Hepatocyte (in vitro differentiated cells): ENCODE measurements at regions not wholly inside any gene's neighbourhood (a gene's known extent, or its start where the extent isn't known, plus 50 kb on each side); places are given as distances from the start of the nearest gene placed in this dataset.

Experiments
- CTCF ChIP-seq: fragments of 200-600 bp; sonication (generic); IDR thresholded peaks from 2 replicates; pipeline ENCODE4 v1.5.1; 2016; ENCODE audit warnings: antibody characterized with exemption, mild to moderate bottlenecking; ENCODE audit not compliant: poor library complexity
- EZH2 ChIP-seq: fragments of 200-600 bp; sonication (generic); IDR thresholded peaks from 2 replicates; pipeline ENCODE4 v1.6.1; 2016; ENCODE audit warnings: antibody characterized with exemption, mild to moderate bottlenecking, borderline replicate concordance
- EZH2phosphoT487 ChIP-seq: fragments of 200-600 bp; sonication (generic); IDR thresholded peaks from one replicate; pipeline ENCODE4 v1.6.1; 2018; ENCODE audit warnings: antibody characterized with exemption, mild to moderate bottlenecking, low read depth, moderate library complexity; ENCODE audit not compliant: unreplicated experiment, severe bottlenecking

GRCh38 chr13:72652681-72653080 lies 74.7 kb downstream of the MZT1 start:
- TF ChIP-seq CTCF (no peak), EZH2phosphoT487 (no peak), EZH2 (no peak)
